Germinal center (tissue), 1 donor: ENCODE measurements at regions not wholly inside any gene's neighbourhood (a gene's known extent, or its start where the extent isn't known, plus 50 kb on each side); places are given as distances from the start of the nearest gene placed in this dataset.
"Not testable (repeated sequence)": the region's sequence is repeated elsewhere in the genome, so short reads cannot be mapped to it uniquely, and the experiment has no call there.

Experiments used
- DNase-seq: peaks from one replicate; pipeline ENCODE4 v3.0.0; 2012; ENCODE audit warnings: mixed read lengths, low spot score

- no peak for DNase-seq
Observed at GRCh38 chr1:30378991-30379581, 344.3 kb downstream of the MATN1 start.

GRCh38 chr1:30378003-30378596 is 345.3 kb downstream of the MATN1 start:
- DNase-seq = no peak

- no peak for DNase-seq
Observed at GRCh38 chr1:30377230-30378002, 346.0 kb downstream of the MATN1 start.

DNA sequence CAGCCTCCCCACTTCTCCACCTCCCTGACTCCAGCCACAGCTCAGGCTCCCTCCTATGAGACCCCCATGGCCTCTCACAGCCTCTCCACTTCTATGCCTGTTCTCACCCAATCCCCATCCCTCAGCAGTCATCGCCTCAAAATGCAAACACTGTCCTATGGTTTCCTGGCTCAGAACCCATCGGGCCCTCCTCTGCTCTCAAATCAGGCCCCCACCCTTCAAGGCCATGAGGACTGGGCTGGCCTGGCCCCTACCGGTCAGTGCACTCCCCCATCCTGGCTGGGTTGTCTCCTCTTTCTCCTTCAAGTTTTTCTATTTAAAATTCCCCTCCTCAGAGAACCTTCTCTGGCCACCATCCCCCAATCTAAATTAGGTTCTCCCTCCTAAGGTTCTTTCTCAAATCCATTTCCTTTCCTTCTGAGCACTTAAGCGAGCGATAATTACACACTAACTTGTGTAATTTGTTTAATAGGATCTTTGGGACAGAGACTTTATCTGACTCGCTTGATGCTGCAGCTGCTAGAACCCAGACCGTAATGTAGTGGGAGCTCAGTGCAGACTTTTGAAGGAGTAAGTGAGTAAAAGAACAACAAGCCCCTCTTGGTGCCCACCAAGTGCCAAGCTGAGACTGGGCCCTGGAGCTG is 347.2 kb downstream of the MATN1 start:
- no peak for DNase-seq

DNA sequence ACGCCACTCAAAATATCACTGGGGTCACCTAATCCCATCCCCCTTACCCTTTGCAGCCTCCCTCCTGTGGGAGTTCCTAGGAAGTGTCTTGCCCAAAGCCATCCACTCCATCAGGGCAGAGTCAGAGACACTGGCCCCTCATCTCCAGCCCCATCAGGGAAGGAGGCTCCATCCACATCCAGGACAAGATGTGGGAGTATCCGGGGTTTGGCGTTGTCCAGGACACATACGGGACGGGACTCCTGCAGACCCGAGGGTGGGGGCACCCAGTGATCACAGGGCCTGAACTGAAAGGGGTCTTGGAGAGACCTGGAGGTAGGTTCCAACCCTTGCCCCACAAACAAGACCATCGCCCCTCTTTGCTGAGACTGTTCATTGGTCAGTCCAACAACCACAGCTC is 348.2 kb downstream of the MATN1 start:
- DNase-seq = no peak

GRCh38 chr1:30374400-30375070 is 348.9 kb downstream of the MATN1 start:
- no peak for DNase-seq

GRCh38 chr1:30373471-30374399 is 349.6 kb downstream of the MATN1 start:
- DNase-seq = no peak

DNA sequence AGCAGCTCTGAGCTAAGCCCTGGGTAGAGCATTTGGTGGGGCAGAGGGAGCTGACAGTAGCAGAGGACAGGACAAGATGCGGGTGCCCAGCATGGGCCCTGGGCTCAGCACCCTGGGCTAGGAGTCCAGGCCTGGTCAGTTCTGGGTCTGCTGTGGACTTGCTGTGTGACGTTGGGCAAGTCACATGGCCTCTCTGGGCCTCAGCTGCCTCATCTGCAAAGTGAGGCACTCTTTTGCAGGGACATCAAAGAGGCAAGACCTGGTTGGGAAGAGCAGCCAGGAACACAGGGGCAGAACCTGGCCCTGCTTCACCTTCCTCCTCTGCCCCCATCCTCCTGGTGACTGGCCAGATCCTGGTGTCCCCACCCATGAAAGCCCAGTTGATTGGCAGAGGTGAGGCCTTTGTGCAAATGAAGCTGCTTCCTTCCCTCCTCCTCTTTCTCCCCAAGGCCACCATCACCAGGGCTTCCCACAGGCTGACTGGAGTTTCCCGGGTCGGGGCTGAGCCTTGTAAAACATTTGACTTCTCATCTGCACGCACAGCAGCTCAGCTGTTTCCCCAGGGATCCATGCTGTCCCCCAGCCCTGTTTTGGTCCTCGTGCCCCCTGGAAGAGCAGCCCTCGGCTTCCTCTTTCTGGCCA is 350.5 kb downstream of the MATN1 start:
- DNase-seq = no peak

DNA sequence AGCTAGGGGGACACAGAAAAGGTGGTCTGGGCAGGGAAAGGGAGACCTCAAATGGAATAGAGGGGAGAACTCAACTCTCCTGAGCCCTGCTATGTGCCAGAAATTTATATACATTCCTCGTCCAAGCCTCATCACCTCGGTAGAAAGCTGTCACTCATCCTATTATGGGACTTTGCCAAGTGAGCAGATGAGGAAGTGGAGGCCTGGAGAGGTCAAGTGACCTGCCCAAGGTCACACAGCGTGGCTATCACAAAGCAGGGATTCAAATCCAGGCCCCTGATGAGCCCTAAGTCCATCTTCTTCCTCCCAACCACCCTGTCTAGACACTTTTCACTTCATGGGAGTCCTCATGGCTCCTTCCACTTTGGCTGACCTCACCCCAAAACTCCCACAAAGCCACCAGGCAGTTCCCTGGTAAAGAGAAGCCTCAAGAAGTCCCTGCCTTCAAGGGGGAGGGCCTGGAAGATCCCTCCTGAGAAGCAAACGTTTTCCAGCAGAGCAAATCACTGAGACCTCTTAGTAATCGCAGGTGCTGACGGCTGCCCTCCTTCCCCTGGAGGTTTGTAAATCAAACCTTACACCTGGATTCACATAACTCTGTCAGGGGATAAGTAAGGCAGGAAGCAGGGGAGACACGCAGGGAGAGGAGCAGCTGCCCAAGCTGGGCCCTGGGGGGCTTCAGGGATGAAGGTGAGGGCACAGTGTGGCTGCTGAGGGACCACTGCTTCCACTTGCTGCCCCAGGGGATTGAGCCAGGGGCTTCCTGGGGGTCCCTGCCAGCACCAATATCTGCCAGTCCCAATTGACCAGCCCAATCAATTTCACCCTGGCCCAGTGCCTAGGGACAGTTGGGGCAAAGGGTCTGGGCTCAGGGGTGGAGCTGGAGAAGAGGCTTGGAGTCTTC is 351.2 kb downstream of the MATN1 start:
- no peak for DNase-seq

- DNase-seq = no peak
Observed at GRCh38 chr1:30371179-30371788, 352.1 kb downstream of the MATN1 start.

DNA sequence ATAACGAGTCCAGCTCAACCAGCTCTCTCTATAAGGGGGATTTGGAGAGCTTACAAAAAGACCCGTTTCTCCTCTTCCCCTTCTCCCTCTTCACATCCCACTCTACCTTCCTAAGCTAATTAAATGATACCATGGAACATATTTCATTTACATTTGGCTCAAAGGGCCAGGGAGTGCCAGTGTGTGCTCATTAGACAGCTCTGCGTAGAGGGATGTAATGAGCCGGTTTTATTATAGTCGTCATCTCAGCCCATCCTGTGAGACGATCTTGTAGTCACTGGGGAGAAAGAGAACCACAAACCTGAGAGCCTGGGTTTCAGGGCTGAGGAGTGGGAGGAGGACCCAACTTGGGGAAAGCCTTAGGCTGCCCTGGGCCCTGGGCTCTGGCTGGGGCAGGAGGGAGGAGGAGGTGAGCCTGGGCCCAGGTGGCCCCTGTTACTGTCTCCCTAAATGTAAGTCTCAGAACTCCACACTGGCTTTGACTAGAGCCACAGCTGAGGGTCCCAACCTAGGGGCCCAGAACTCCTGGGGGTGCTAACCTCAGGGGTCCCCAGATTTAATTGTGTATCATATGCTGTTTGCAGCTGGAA is 354.6 kb downstream of the MATN1 start:
- DNase-seq = no peak

DNA sequence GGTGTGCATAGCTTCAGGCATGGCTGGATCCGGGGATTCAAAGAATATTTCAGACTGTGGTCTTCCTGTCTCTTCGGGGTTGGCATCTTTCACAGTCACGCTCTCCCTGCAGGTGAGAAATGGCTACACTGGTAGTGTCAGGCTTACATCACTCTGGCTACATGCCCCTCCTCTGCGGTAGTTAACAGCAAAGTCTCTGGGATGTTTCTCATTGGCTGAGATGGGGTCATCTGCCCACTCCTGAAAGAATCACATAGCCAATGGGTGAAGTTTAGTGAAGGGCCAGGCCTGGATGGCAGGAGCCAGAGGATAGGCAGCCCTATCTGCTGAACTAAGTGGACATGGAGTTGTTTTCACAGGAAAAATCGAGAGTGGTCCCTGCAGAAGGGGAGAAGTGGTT is 356.5 kb downstream of the MATN1 start:
- DNase-seq = no peak

DNA sequence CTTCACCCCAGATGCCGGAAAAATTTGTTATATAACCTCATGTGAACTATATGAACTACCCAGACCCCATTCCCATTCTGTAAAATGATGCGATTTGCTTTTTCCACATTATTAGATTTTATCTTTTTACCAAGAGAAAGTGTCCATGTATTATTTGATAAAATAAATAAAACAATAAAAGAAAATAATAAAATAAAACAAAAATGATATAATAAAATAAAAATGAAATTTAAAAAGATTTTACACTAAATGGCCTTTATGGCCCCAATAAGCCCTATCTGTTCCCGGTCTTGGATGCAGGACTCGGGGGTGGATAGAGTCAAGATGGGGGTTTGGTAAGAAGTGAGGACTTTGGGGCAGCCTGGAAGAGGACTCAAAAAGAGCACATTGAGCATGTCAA is 357.2 kb downstream of the MATN1 start:
- no peak for DNase-seq

GRCh38 chr1:30365596-30365995 is 357.8 kb downstream of the MATN1 start:
- no peak for DNase-seq

- DNase-seq = no peak
Observed at GRCh38 chr1:30363031-30363430, 360.4 kb downstream of the MATN1 start.

DNA sequence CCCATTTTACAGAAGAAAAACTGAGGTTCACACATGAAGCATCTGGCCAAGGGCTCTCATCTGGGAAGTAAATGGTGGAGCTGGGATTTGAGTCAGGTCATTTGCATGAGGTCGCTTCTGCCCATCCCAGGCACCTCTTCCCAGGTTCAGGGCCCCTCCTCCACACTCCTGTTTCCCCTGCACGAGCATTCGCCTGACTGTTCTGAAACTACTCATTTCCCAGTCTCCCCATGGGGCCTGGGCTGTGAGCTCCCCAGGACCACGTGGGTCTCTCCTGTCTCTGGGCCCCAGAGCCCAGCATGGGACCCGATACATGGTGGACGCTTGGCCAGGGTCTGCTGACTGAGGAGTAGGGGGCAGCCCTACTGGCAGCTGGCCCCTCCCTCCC is 360.8 kb downstream of the MATN1 start:
- no peak for DNase-seq

GRCh38 chr1:30361890-30362602 is 361.3 kb downstream of the MATN1 start:
- DNase-seq = not testable (repeated sequence)

GRCh38 chr1:30360753-30361152 is 362.6 kb downstream of the MATN1 start:
- DNase-seq = no peak
